ENCODE measurements at regions not wholly inside any gene's neighbourhood (a gene's known extent, or its start where the extent isn't known, plus 50 kb on each side); places are given as distances from the start of the nearest gene placed in this dataset.

- no peak for TF ChIP-seq CTCF (IDR thresholded peaks at IDR 0.05; ENCODE audit: insufficient read depth, low read depth, low read length)
- no peak for TF ChIP-seq EZH2 (IDR thresholded peaks at IDR 0.05; ENCODE audit: insufficient read depth, low read length)
These were observed 622.3 kb upstream of the PLXNA2 start for GRCh38 chr1:208866386-208866955.
